ENCODE measurements at regions not wholly inside any gene's neighbourhood (a gene's known extent, or its start where the extent isn't known, plus 50 kb on each side); places are given as distances from the start of the nearest gene placed in this dataset.
"Not testable (repeated sequence)": the region's sequence is repeated elsewhere in the genome, so short reads cannot be mapped to it uniquely, and the experiment has no call there.

DNA sequence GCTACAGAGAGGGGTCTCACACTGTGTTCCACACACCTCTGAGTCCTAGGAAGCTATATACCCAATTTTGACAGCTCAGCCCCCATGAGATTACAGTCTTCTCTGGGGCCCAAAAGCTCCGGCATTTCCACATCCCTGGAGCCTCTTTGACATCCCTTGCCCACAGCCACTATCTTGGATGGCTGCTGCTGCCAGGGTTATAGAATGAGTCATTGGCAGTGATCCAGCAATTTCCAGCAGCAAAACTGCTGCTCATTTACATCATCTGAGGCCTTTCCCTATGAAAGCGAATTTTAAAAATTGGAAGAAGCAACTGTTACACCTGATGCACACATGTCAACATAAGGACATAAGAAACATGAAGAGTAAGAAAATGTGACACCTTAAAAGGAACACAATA lies 590.7 kb downstream of the MEI4 start:
- DNase-seq = no peak

DNA sequence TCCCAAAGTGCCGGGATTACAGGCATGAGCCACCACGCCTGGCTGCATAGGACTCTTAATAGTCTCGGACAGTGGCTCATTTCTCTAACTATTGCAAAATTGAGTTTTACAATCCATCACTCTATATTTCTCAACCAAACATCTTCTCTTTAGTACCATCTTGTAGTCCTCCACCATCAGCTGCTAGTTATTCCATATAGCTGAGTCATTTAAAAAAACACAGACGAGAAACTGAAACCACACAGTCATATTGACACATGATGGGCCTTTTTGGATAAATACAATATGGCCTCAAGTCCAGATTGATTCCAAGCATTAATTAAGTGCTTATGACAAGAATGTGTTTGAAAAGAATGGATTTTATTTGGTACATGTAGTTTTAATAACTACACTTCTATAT lies 599.1 kb downstream of the MEI4 start:
- no peak for DNase-seq

DNA sequence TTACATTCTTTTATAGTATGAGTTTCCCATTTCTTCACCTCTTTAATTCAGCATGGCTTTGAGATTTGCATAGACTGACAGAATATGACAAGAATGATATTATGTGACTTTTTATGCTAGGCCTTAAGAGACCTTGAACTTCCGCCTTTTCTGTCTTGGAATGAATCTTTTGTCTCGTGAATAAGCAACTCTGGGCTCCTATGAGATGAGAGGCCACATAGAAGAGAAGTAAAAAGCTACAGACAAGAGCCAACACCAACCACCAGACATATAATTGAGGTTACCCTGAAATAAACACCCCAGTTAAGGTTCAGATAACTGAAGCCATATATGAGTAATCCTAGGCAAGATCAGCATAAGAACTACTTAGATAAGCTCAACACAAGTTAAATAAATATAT lies 600.8 kb downstream of the MEI4 start:
- no peak for DNase-seq

GRCh38 chr6:78259935-78260334 lies 607.1 kb downstream of the MEI4 start:
- no peak for DNase-seq

DNA sequence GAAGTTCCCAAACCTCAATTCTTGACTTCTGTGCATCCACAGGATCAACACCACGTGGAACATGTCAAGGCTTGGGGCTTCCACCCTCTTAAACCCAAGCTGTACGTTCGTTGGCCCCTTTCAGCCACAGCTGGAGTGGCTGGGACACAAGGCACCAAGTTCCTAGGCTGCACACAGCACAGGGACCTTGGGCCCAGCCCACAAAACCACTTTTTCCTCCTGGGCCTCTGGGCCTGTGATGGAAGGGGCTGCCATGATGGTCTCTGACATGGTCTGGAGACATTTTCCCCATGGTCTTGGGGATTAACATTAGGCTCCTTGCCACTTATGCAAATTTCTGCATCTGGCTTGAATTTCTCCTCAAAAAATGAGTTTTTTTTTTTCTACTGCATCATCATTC lies 606.9 kb upstream of the IRAK1BP1 start:
- not testable (repeated sequence) for DNase-seq

DNA sequence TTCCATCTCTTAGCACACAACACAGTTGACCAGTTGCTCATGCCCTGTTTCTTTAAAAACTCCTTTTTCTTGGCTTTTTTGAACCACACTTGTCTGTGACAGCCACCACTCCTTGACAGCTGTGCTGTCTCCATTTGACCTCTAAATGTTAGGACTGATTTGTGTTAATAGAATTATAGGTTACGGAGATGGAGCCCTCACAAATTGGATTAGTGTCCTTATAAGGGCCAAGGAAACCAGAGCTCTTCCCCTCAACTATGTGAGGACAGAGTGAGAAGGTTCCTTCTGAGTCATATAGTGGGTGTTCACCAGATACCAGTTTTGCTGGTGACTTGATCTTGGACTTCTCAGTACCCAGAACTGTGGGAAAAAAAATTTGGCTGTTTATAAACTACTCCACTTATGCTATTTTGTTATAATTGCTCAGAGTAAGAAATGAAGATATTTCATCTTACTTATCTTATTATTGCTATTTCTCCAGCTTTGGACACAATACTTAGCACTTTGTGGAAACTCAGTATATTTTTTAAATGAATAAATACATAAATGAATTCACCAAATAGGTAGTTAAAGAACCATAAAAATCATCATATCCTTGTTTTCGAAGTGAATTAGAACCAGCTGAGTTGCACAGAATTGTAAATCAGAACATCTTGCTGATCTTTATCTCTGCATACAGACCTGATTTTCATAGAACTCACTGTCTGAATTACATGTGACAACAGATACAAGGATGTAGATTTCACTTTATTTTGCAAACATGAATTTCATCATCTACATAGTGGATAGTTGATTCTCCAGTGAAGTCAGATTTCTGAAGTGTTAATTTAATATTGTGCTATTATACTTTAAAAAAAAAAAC lies 598.5 kb upstream of the IRAK1BP1 start:
- no peak for DNase-seq

DNA sequence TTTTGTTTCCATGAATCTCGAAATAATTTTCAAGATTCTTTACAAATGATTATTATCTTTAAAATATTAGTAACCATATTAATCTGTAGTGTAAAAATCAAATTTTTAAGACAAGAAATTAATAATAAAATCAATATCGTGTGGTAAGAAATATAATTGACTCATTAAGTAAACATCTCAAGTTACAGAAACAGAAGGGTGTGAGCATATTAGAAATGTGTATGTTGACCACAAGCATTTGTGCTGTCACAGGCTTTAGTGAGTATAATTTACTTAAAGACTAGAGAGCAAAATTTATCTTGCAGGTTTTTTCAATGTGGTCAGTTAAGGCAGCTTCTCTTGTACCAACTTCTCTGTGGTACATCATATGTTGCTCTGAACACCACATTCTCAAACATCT lies 566.5 kb upstream of the IRAK1BP1 start:
- DNase-seq = no peak

DNA sequence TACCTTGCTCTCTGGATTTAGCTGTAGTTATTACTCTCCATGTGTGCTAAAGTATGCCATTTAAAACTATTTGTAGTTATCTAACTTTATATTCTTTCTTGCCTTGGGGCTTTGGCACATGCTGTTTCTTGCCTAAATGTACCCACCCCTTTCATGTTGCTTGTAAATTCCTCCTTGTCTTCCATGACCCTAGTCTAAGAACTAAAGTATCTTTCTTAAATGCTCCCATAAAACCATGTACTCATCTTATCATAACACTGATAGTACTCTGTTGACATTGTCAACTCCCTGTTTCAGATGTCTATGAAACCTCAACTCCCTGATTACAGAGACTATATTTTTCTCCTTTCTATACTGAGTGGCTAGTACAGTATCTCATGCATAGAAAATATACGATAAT lies 564.9 kb upstream of the IRAK1BP1 start:
- DNase-seq = no peak

DNA sequence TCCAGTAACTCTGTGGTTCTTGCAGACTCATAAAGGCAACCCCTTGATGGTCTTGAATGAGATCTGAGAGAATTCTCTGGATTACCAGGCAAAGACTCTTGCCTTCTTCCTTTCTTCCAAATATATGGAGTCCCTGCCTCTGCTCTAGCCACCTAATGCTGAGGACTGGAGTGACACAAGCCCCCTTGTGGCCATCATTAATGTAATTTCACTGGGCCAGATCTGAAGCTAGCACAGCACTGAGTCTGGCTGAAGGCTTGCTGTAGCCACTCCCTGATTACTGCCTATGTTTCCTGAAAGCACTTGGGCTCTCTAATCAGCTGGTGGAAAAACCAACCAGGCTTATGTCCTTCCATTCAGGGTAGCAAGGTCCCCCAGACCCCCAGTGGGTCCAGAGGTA lies 559.3 kb upstream of the IRAK1BP1 start:
- no peak for DNase-seq

DNA sequence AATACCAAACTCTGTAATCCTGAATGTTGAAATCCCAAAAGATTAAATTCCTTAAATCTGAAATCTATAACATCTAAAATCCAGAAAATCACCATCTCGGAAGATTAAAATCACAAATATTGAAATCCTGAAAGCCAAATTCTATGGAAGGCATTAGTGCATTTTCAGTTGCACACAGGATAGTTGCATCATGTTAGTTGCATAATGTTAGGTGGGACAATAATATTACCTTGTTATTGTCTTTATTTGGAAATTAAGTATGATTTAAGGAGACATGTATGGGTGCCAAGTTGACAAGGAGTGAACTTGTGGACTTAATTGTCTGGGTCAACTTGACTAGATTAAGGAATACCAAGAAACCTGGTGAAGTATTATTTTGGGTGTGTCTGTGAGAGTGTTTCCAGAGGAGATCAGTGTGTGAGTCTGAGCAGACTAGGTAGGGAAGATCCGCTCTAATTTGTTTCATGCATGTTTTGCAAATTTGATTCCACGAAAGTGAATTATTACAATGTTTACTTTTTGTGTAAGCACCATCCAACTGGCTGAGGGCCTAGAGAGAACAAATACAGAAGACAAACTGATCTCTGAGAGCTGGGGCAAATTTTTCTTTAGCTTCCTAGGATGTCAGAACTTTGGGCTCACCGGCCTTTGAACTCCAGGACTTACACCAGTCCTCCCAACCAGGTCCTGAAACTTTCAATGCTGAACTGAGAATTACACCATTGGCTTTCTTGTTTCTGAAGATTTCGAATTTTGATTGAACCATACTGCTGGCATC lies 545.1 kb upstream of the IRAK1BP1 start:
- no peak for DNase-seq

- DNase-seq = no peak
Observed at GRCh38 chr6:78324213-78324612, 543.1 kb upstream of the IRAK1BP1 start.

- no peak for DNase-seq
Observed at GRCh38 chr6:78340755-78341154, 526.6 kb upstream of the IRAK1BP1 start.

- DNase-seq = no peak
Observed at GRCh38 chr6:78345882-78346281, 521.5 kb upstream of the IRAK1BP1 start.

GRCh38 chr6:78347191-78347916 lies 520.0 kb upstream of the IRAK1BP1 start:
- no peak for DNase-seq

DNA sequence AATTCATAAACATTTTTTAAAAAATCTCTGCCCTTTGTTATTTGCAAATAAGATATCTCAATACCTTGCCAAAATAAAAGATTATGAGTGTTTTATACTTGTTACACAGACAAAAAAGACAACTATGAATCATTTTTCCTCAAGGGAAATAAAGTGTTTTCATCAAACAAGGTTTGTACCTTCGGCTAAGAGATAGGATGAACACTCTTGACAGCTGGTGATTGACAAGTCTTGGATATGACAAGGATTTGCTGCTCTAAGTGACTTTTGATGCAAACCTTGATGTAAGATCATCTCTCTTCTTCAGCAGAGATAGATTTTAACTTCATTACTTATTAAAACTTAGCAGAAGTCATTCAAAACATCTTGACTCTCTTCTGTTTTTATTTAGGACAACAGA lies 514.3 kb upstream of the IRAK1BP1 start:
- no peak for DNase-seq

DNA sequence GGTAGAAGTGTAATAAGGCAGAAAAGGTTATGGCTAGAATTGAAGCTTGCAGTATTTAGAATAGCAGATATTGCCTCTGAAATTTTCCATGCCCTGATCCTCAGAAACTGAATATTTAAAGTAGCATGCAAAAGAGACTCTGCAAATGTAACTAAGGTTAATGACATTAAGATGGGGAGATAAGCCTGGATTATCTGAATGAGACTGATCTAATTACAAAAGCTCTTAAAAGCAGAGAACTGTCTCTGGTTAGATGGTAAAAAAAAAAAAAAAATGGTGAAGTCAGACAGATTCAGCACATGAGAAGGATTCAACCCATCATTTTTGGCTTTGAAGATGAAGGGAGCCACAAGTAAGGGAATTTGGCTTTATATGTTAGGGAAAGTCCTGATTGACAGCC lies 503.7 kb upstream of the IRAK1BP1 start:
- DNase-seq = no peak

GRCh38 chr6:78365473-78365872 lies 501.9 kb upstream of the IRAK1BP1 start:
- no peak for DNase-seq

GRCh38 chr6:78377056-78377455 lies 490.3 kb upstream of the IRAK1BP1 start:
- no peak for DNase-seq

GRCh38 chr6:78379982-78380381 lies 487.4 kb upstream of the IRAK1BP1 start:
- DNase-seq = no peak

DNA sequence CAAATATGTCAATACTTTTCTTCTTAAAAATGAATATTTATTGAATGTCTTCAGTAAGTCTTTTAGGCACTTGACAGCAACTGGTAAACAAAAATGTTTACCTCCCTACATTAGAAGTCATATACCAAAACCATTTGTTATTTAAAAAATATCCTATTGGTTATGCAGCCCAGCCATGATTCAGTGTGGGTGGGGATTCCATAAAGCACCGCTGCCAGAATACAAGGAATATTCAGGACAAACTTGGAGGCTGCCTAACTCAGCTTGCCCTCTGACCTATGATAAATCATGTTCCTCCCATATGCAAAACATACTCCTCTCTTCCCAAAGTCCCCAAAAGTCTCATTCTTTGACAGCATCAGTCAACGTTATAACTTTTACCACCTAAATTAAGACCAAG lies 486.8 kb upstream of the IRAK1BP1 start:
- DNase-seq = no peak

- no peak for DNase-seq
Observed at GRCh38 chr6:78383968-78384367, 483.4 kb upstream of the IRAK1BP1 start.

- DNase-seq = not testable (repeated sequence)
Observed at GRCh38 chr6:78386854-78387253, 480.5 kb upstream of the IRAK1BP1 start.

- DNase-seq = no peak
Observed at GRCh38 chr6:78390066-78390465, 477.3 kb upstream of the IRAK1BP1 start.

DNA sequence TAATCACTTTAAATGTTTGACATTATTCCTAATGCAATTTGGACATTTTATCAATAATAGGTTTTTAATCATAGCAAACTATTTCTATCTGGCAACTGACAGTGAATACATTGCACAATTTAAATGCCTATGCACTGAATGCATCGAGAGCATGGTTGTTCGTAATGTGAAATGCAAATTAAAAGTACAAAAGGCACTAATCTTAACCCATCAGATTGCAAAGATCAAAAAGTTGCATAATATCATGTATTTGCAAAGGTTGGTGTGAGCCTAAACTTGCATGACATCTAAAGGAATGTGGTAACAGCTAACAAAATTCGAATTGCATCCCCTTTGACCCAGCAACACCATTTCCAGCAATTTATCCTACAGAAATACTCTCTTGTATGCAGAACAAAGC lies 469.9 kb upstream of the IRAK1BP1 start:
- no peak for DNase-seq

All from NCI-H2227 treated with DMSO at 0.1 percent for 48 hours (cell line).